GM21423 (cell line): ENCODE measurements at regions not wholly inside any gene's neighbourhood (a gene's known extent, or its start where the extent isn't known, plus 50 kb on each side); places are given as distances from the start of the nearest gene placed in this dataset.

ENCODE experiments used
- ATAC-seq: cut with Tn5 transposase; IDR thresholded peaks from one replicate; pipeline ENCODE4 v1.9.1; 2021; ENCODE audit warnings: mild to moderate bottlenecking, moderate library complexity; ENCODE audit not compliant: unreplicated experiment

- ATAC-seq: no peak
Measured at GRCh38 chr4:153131596-153131995, 72.6 kb upstream of the TRIM2 start.

- ATAC-seq: no peak
Measured at GRCh38 chr4:153137159-153137558, 67.1 kb upstream of the TRIM2 start.

- no peak for ATAC-seq
Measured at GRCh38 chr4:153137677-153138630, 66.3 kb upstream of the TRIM2 start.

- no peak for ATAC-seq
Measured at GRCh38 chr4:153138736-153139135, 65.5 kb upstream of the TRIM2 start.

GRCh38 chr4:153140294-153140693, 63.9 kb upstream of the TRIM2 start:
- no peak for ATAC-seq

- ATAC-seq: no peak
Measured at GRCh38 chr4:153141238-153141637, 63.0 kb upstream of the TRIM2 start.

GRCh38 chr4:153142700-153143438, 61.4 kb upstream of the TRIM2 start:
- no peak for ATAC-seq

- no peak for ATAC-seq
Measured at GRCh38 chr4:153143527-153144348, 60.5 kb upstream of the TRIM2 start.

- no peak for ATAC-seq
Measured at GRCh38 chr4:153146031-153146430, 58.2 kb upstream of the TRIM2 start.

- ATAC-seq: no peak
Measured at GRCh38 chr4:153146961-153147360, 57.3 kb upstream of the TRIM2 start.

- ATAC-seq: no peak
Measured at GRCh38 chr4:153148791-153149190, 55.5 kb upstream of the TRIM2 start.

GRCh38 chr4:153151535-153152455, 52.4 kb upstream of the TRIM2 start:
- ATAC-seq: no peak

- ATAC-seq: peak; percentile 17
Measured at GRCh38 chr4:153152501-153153338, 51.5 kb upstream of the TRIM2 start.

- ATAC-seq: peak; percentile 57
Measured at GRCh38 chr4:153153339-153153871, 50.8 kb upstream of the TRIM2 start.

GRCh38 chr4:153154007-153154975, 50.0 kb upstream of the TRIM2 start:
- no peak for ATAC-seq
